ENCODE measurements at regions not wholly inside any gene's neighbourhood (a gene's known extent, or its start where the extent isn't known, plus 50 kb on each side); places are given as distances from the start of the nearest gene placed in this dataset.

GRCh38 chr6:6751266-6751596 is 162.7 kb downstream of the LY86 start:
- H3K9ac ChIP-seq = no peak overlapping the region
- H3K4me2 ChIP-seq = no peak overlapping the region
- H3K4me1 ChIP-seq (ENCODE audit: control insufficient read depth in 1 of 2, insufficient read depth in 2 of 2, low read depth in 1 of 2, low read length in 1 of 2) = no peaks in the 10 kb centered on the region; a peak in 2 of 4 replicates
- POLR2A ChIA-PET = no interaction called here
- no peaks in the 10 kb centered on the region for H4K20me1 ChIP-seq (ENCODE audit: insufficient read depth)
- no peaks in the 10 kb centered on the region for H3K9me3 ChIP-seq
- no peak overlapping the region for H3K27ac ChIP-seq (ENCODE audit: low read depth in 2 of 2, low read length in 1 of 2)
- no peaks in the 10 kb centered on the region for H3F3A ChIP-seq (replicated peaks; ENCODE audit: insufficient read depth)
- no peaks in the 10 kb centered on the region for H3K79me2 ChIP-seq (ENCODE audit: insufficient read depth)
- no peaks in the 10 kb centered on the region for H3K9me2 ChIP-seq
- no peak for DNase-seq
- H3K27me3 ChIP-seq (ENCODE audit: insufficient read depth) = no peaks in the 10 kb centered on the region
- TF ChIP-seq EP300 (IDR thresholded peaks at IDR 0.05; ENCODE audit: borderline replicate concordance in 1 of 2, low read depth in 1 of 2, low read length in 1 of 2) = no peak
- no peak for TF ChIP-seq RCOR1 (IDR thresholded peaks at IDR 0.05; ENCODE audit: low read length)
- no peak for TF ChIP-seq TCF12 (IDR thresholded peaks at IDR 0.05)
- H3K36me3 ChIP-seq (replicated peaks in 1 of 2; ENCODE audit: control insufficient read depth in 1 of 2, insufficient read depth in 2 of 2, low read length in 1 of 2) = no peaks in the 10 kb centered on the region
- H3K4me3 ChIP-seq (ENCODE audit: low read depth in 2 of 2, low read length in 1 of 2) = no peak overlapping the region
- 80% methylated on average over 1 of the region's 2 CpGs for WGBS (ENCODE audit: low lambda C conversion rate)
- H2AFZ ChIP-seq (ENCODE audit: low read depth) = no peak overlapping the region
- CTCF ChIA-PET = interaction anchor here (0.5 to 1.4 kb wide), 2 partner anchors 74 to 1665 kb away, joined by 3 to 5 read pairs; no protein-coding TSS in a partner anchor

GRCh38 chr6:6751619-6752023 is 163.1 kb downstream of the LY86 start:
- H3K79me2 ChIP-seq (ENCODE audit: insufficient read depth) = no peaks in the 10 kb centered on the region
- no peak overlapping the region for H3K27ac ChIP-seq (ENCODE audit: low read depth in 2 of 2, low read length in 1 of 2)
- CTCF ChIA-PET = interaction anchor here (1.4 kb wide), 1 partner anchor 75 kb away, joined by 5 read pairs; no protein-coding TSS in a partner anchor
- H3F3A ChIP-seq (replicated peaks; ENCODE audit: insufficient read depth) = no peaks in the 10 kb centered on the region
- TF ChIP-seq SIN3A (IDR thresholded peaks at IDR 0.05; ENCODE audit: borderline replicate concordance, low read depth, low read length) = no peak
- TF ChIP-seq POLR2AphosphoS5 (IDR thresholded peaks at IDR 0.05; ENCODE audit: low read depth, low read length) = no peak
- no peak for TF ChIP-seq MEF2A (IDR thresholded peaks at IDR 0.05; ENCODE audit: borderline replicate concordance, low read depth)
- TF ChIP-seq RFX5 (IDR thresholded peaks at IDR 0.05; ENCODE audit: low read length) = no peak
- no peak for TF ChIP-seq RCOR1 (IDR thresholded peaks at IDR 0.05; ENCODE audit: low read length)
- no peak for TF ChIP-seq FOSL2 (IDR thresholded peaks at IDR 0.05; ENCODE audit: borderline replicate concordance, low read depth)
- TF ChIP-seq IRF3 (IDR thresholded peaks at IDR 0.05; ENCODE audit: low read depth, low read length) = no peak
- no peak for TF ChIP-seq TCF12 (IDR thresholded peaks at IDR 0.05)
- TF ChIP-seq EP300 (IDR thresholded peaks at IDR 0.05; ENCODE audit: borderline replicate concordance in 1 of 2, low read depth in 1 of 2, low read length in 1 of 2) = no peak
- no peaks in the 10 kb centered on the region; a peak in 1 of 4 replicates for H3K4me1 ChIP-seq (ENCODE audit: control insufficient read depth in 1 of 2, insufficient read depth in 2 of 2, low read depth in 1 of 2, low read length in 1 of 2)
- H3K4me2 ChIP-seq = no peak overlapping the region
- H3K9me2 ChIP-seq = no peaks in the 10 kb centered on the region
- POLR2A ChIA-PET = no interaction called here
- no peaks in the 10 kb centered on the region for H4K20me1 ChIP-seq (ENCODE audit: insufficient read depth)
- H3K9ac ChIP-seq = no peak overlapping the region
- no peaks in the 10 kb centered on the region for H3K36me3 ChIP-seq (replicated peaks in 1 of 2; ENCODE audit: control insufficient read depth in 1 of 2, insufficient read depth in 2 of 2, low read length in 1 of 2)
- H3K27me3 ChIP-seq (ENCODE audit: insufficient read depth) = no peaks in the 10 kb centered on the region
- H3K9me3 ChIP-seq = no peaks in the 10 kb centered on the region
- WGBS (ENCODE audit: low lambda C conversion rate) = 27% methylated on average over 4 of the region's 8 CpGs
- no peak overlapping the region for H2AFZ ChIP-seq (ENCODE audit: low read depth)
- no peak overlapping the region for H3K4me3 ChIP-seq (ENCODE audit: low read depth in 2 of 2, low read length in 1 of 2)
- no peak for DNase-seq

GRCh38 chr6:6752129-6752528 is 163.6 kb downstream of the LY86 start:
- H3K4me2 ChIP-seq = no peak overlapping the region
- CTCF ChIA-PET = no interaction called here
- H3K27ac ChIP-seq (ENCODE audit: low read depth in 2 of 2, low read length in 1 of 2) = no peak overlapping the region
- no peaks in the 10 kb centered on the region for H3K9me3 ChIP-seq
- DNase-seq = no peak
- H3K27me3 ChIP-seq (ENCODE audit: insufficient read depth) = no peaks in the 10 kb centered on the region
- H3K4me3 ChIP-seq (ENCODE audit: low read depth in 2 of 2, low read length in 1 of 2) = no peak overlapping the region
- H4K20me1 ChIP-seq (ENCODE audit: insufficient read depth) = no peaks in the 10 kb centered on the region
- no peak overlapping the region for H3K9ac ChIP-seq
- 43% methylated on average over 4 of the region's 4 CpGs for WGBS (ENCODE audit: low lambda C conversion rate)
- no peaks in the 10 kb centered on the region for H3K79me2 ChIP-seq (ENCODE audit: insufficient read depth)
- no peaks in the 10 kb centered on the region; a peak in 1 of 4 replicates for H3K4me1 ChIP-seq (ENCODE audit: control insufficient read depth in 1 of 2, insufficient read depth in 2 of 2, low read depth in 1 of 2, low read length in 1 of 2)
- no peaks in the 10 kb centered on the region for H3K36me3 ChIP-seq (replicated peaks in 1 of 2; ENCODE audit: control insufficient read depth in 1 of 2, insufficient read depth in 2 of 2, low read length in 1 of 2)
- TF ChIP-seq TAF1 (IDR thresholded peaks at IDR 0.05; ENCODE audit: borderline replicate concordance, low read depth, low read length) (no peak), ELF1 (IDR thresholded peaks at IDR 0.05) (no peak), GABPA (IDR thresholded peaks at IDR 0.05; ENCODE audit: low read depth) (no peak), CTCF (IDR thresholded peaks at IDR 0.05) (no peak)
- no peak overlapping the region for H2AFZ ChIP-seq (ENCODE audit: low read depth)
- no peaks in the 10 kb centered on the region for H3K9me2 ChIP-seq
- H3F3A ChIP-seq (replicated peaks; ENCODE audit: insufficient read depth) = no peaks in the 10 kb centered on the region
- POLR2A ChIA-PET = no interaction called here

All from SK-N-SH (cell line).